ENCODE measurements at regions not wholly inside any gene's neighbourhood (a gene's known extent, or its start where the extent isn't known, plus 50 kb on each side); places are given as distances from the start of the nearest gene placed in this dataset.

GRCh38 chr22:27557286-27558008 lies 244.1 kb downstream of the MN1 start:
- DNase-seq, result no peak

GRCh38 chr22:27558658-27559371 lies 242.7 kb downstream of the MN1 start:
- DNase-seq, result no peak

- DNase-seq, result no peak
Observed at GRCh38 chr22:27560781-27561180, 240.8 kb downstream of the MN1 start.

GRCh38 chr22:27561286-27561904 lies 240.2 kb downstream of the MN1 start:
- DNase-seq, result no peak

- DNase-seq, result no peak
Observed at GRCh38 chr22:27564806-27565205, 236.8 kb downstream of the MN1 start.

- no peak for DNase-seq
Observed at GRCh38 chr22:27566602-27567001, 235.0 kb downstream of the MN1 start.

GRCh38 chr22:27568265-27568664 lies 233.3 kb downstream of the MN1 start:
- no peak for DNase-seq

- DNase-seq, result no peak
Observed at GRCh38 chr22:27571463-27572277, 229.9 kb downstream of the MN1 start.

- no peak for DNase-seq
Observed at GRCh38 chr22:27572278-27572666, 229.3 kb downstream of the MN1 start.

- DNase-seq, result no peak
Observed at GRCh38 chr22:27573280-27574001, 228.1 kb downstream of the MN1 start.

GRCh38 chr22:27574002-27574366 lies 227.6 kb downstream of the MN1 start:
- DNase-seq, result no peak

GRCh38 chr22:27574651-27575050 lies 226.9 kb downstream of the MN1 start:
- DNase-seq, result no peak

GRCh38 chr22:27575348-27575747 lies 226.2 kb downstream of the MN1 start:
- DNase-seq, result no peak

- no peak for DNase-seq
Observed at GRCh38 chr22:27576413-27576812, 225.1 kb downstream of the MN1 start.

- DNase-seq, result no peak
Observed at GRCh38 chr22:27576815-27577573, 224.6 kb downstream of the MN1 start.

GRCh38 chr22:27577574-27577969 lies 224.0 kb downstream of the MN1 start:
- DNase-seq, result no peak

- DNase-seq, result no peak
Observed at GRCh38 chr22:27578937-27579617, 222.5 kb downstream of the MN1 start.

GRCh38 chr22:27580311-27580897 lies 221.2 kb downstream of the MN1 start:
- no peak for DNase-seq

- DNase-seq, result no peak
Observed at GRCh38 chr22:27581236-27581635, 220.3 kb downstream of the MN1 start.

GRCh38 chr22:27581688-27582087 lies 219.9 kb downstream of the MN1 start:
- DNase-seq, result no peak

GRCh38 chr22:27583856-27584255 lies 217.7 kb downstream of the MN1 start:
- no peak for DNase-seq

Data from activated CD4-positive, alpha-beta T cell treated with anti-CD3 and anti-CD28 coated beads, Interleukin-2, Interleukin-6, amounts not matched to agents 100 ng/mL and 50 ng/mL, durations not matched to agents 16 hours and 8 hours (primary cell).